ENCODE measurements at regions not wholly inside any gene's neighbourhood (a gene's known extent, or its start where the extent isn't known, plus 50 kb on each side); places are given as distances from the start of the nearest gene placed in this dataset.
"Not testable (repeated sequence)": the region's sequence is repeated elsewhere in the genome, so short reads cannot be mapped to it uniquely, and the experiment has no call there.

GRCh38 chr1:30085811-30086770, 637.3 kb downstream of the MATN1 start:
- Histone ChIP-seq H3K4me3 (ENCODE audit: low read depth, low read length) (peak overlapping the region; percentile 18), H3K27me3 (ENCODE audit: control insufficient read depth, insufficient read depth, low read length) (no peaks in the 10 kb centered on the region), H3K36me3 (ENCODE audit: control insufficient read depth, insufficient read depth, low read length) (no peaks in the 10 kb centered on the region)
- DNase-seq (ENCODE audit: low read depth), result no peak
- peak; percentile 54 for TF ChIP-seq CTCF (IDR thresholded peaks at IDR 0.05; ENCODE audit: insufficient read depth, low read length, poor library complexity, severe bottlenecking)

GRCh38 chr1:30084909-30085571, 638.3 kb downstream of the MATN1 start:
- Histone ChIP-seq H3K4me3 (ENCODE audit: low read depth, low read length) (no peak overlapping the region), H3K36me3 (ENCODE audit: control insufficient read depth, insufficient read depth, low read length) (no peaks in the 10 kb centered on the region), H3K27me3 (ENCODE audit: control insufficient read depth, insufficient read depth, low read length) (no peaks in the 10 kb centered on the region)
- no peak for TF ChIP-seq CTCF (IDR thresholded peaks at IDR 0.05; ENCODE audit: insufficient read depth, low read length, poor library complexity, severe bottlenecking)
- DNase-seq (ENCODE audit: low read depth), result no peak

- peak; percentile 75 for DNase-seq (ENCODE audit: low read depth)
- no peak for TF ChIP-seq CTCF (IDR thresholded peaks at IDR 0.05; ENCODE audit: insufficient read depth, low read length, poor library complexity, severe bottlenecking)
These were observed 639.5 kb downstream of the MATN1 start for GRCh38 chr1:30083800-30084464.

GRCh38 chr1:30081379-30082102, 641.8 kb downstream of the MATN1 start:
- Histone ChIP-seq H3K36me3 (ENCODE audit: control insufficient read depth, insufficient read depth, low read length) (no peaks in the 10 kb centered on the region), H3K4me3 (ENCODE audit: low read depth, low read length) (no peak overlapping the region), H3K27me3 (ENCODE audit: control insufficient read depth, insufficient read depth, low read length) (no peaks in the 10 kb centered on the region)
- no peak for TF ChIP-seq CTCF (IDR thresholded peaks at IDR 0.05; ENCODE audit: insufficient read depth, low read length, poor library complexity, severe bottlenecking)
- DNase-seq (ENCODE audit: low read depth), result no peak

More at GRCh38 chr1:30083800-30084464, 639.5 kb downstream of the MATN1 start:
- H3K4me3 ChIP-seq (ENCODE audit: low read depth, low read length), result no peak overlapping the region
- H3K27me3 ChIP-seq (ENCODE audit: control insufficient read depth, insufficient read depth, low read length), result no peaks in the 10 kb centered on the region
- no peaks in the 10 kb centered on the region for H3K36me3 ChIP-seq (ENCODE audit: control insufficient read depth, insufficient read depth, low read length)

- H3K4me3 ChIP-seq (ENCODE audit: low read depth, low read length); H3K27me3 ChIP-seq (ENCODE audit: control insufficient read depth, insufficient read depth, low read length); H3K36me3 ChIP-seq (ENCODE audit: control insufficient read depth, insufficient read depth, low read length); DNase-seq (ENCODE audit: low read depth): not testable (repeated sequence)
These were observed 647.5 kb downstream of the MATN1 start for GRCh38 chr1:30075916-30076315.

Data from kidney epithelial cell (primary cell).